Smooth muscle cell (in vitro differentiated cells): ENCODE measurements at regions not wholly inside any gene's neighbourhood (a gene's known extent, or its start where the extent isn't known, plus 50 kb on each side); places are given as distances from the start of the nearest gene placed in this dataset.

ENCODE experiments used
- DNase-seq: peaks from one replicate; lab custom pipeline; 2025; ENCODE audit not compliant: unreplicated experiment; lab: John Stamatoyannopoulos, UW
- H2AFZ ChIP-seq: fragments of 200-600 bp; sonication (generic); 2 replicates; pipeline ENCODE4 v1.6.0; 2016; ENCODE audit warnings: antibody characterized with exemption, low read depth, mild to moderate bottlenecking
- H3F3A ChIP-seq: fragments of 200-600 bp; sonication (generic); 2 replicates; pipeline ENCODE4 v1.6.0; 2017; ENCODE audit warnings: antibody characterized with exemption, low read depth
- H3K27ac ChIP-seq: fragments of 200-600 bp; sonication (generic); 2 replicates; pipeline ENCODE4 v1.5.1; 2016; ENCODE audit warnings: low read depth, mild to moderate bottlenecking
- H3K27me3 ChIP-seq: fragments of 200-600 bp; sonication (generic); 2 replicates; pipeline ENCODE4 v1.6.1; 2016; ENCODE audit warnings: low read depth, mild to moderate bottlenecking
- H3K36me3 ChIP-seq: fragments of 200-600 bp; sonication (generic); 2 replicates; pipeline ENCODE4 v1.5.1; 2016; ENCODE audit warnings: low read depth
- H3K4me1 ChIP-seq: fragments of 200-600 bp; sonication (generic); 2 replicates; pipeline ENCODE4 v1.5.1; 2016; ENCODE audit warnings: low read depth
- H3K4me2 ChIP-seq: fragments of 200-600 bp; sonication (generic); 2 replicates; pipeline ENCODE4 v1.6.0; 2016; ENCODE audit warnings: mild to moderate bottlenecking
- H3K4me3 ChIP-seq: fragments of 200-600 bp; sonication (generic); 2 replicates; pipeline ENCODE4 v1.5.1; 2016; ENCODE audit warnings: mild to moderate bottlenecking
- H3K79me2 ChIP-seq: fragments of 200-600 bp; sonication (generic); 2 replicates; pipeline ENCODE4 v1.6.0; 2016; ENCODE audit warnings: low read depth, mild to moderate bottlenecking
- H3K9ac ChIP-seq: fragments of 200-600 bp; sonication (generic); 2 replicates; pipeline ENCODE4 v1.6.0; 2016; ENCODE audit warnings: low read depth
- H3K9me3 ChIP-seq: fragments of 200-600 bp; sonication (generic); replicated peaks from 2 replicates; pipeline ENCODE4 v1.5.1; 2016; ENCODE audit warnings: low read depth
- H4K20me1 ChIP-seq: fragments of 200-600 bp; sonication (generic); 2 replicates; pipeline ENCODE4 v1.6.0; 2016; ENCODE audit warnings: low read depth
- WGBS: methylation state at CpG from one replicate; pipeline ENCODE4 v1.1.7; 2016; ENCODE audit warnings: low lambda C conversion rate; 5-methylcytosine and 5-hydroxymethylcytosine counted together
- TF ChIP-seq, protein P1 (sequence below): fragments of 200-600 bp; sonication (generic); IDR thresholded peaks from 2 replicates; pipeline ENCODE4 v1.5.1; 2017; ENCODE audit warnings: borderline replicate concordance, mild to moderate bottlenecking, antibody characterized with exemption; ENCODE audit not compliant: insufficient read depth, poor library complexity, severe bottlenecking

DNA sequence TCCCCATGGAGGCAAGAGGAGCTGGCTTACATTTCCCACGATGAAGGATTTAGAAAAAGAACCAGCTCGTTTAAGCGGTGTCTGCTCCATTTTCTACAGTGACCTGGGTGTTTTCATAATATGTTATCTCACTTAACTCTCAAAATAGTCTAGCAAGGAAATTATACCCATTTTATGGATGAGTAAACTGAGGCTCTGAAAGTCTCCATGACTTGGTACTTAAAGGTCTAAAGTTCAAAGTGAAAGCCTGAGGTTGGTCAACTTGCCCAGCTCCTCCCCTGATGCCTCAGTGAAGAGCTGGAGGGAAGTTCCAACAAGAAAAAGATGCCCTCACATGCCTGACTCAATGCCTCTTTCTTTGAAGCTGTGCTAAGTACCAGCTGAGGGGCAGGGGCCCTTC lies 232.0 kb downstream of the CBLN1 start:
- H3F3A ChIP-seq: no peaks in the 10 kb centered on the region
- H3K4me1 ChIP-seq: no peaks in the 10 kb centered on the region
- H3K79me2 ChIP-seq: no peaks in the 10 kb centered on the region
- no peak overlapping the region for H3K27ac ChIP-seq
- H3K27me3 ChIP-seq: no peaks in the 10 kb centered on the region
- WGBS: 90% methylated on average over 3 of the region's 3 CpGs
- H3K9me3 ChIP-seq: no peaks in the 10 kb centered on the region
- no peak overlapping the region for H2AFZ ChIP-seq
- H3K9ac ChIP-seq: no peak overlapping the region
- TF ChIP-seq, protein P1, sequence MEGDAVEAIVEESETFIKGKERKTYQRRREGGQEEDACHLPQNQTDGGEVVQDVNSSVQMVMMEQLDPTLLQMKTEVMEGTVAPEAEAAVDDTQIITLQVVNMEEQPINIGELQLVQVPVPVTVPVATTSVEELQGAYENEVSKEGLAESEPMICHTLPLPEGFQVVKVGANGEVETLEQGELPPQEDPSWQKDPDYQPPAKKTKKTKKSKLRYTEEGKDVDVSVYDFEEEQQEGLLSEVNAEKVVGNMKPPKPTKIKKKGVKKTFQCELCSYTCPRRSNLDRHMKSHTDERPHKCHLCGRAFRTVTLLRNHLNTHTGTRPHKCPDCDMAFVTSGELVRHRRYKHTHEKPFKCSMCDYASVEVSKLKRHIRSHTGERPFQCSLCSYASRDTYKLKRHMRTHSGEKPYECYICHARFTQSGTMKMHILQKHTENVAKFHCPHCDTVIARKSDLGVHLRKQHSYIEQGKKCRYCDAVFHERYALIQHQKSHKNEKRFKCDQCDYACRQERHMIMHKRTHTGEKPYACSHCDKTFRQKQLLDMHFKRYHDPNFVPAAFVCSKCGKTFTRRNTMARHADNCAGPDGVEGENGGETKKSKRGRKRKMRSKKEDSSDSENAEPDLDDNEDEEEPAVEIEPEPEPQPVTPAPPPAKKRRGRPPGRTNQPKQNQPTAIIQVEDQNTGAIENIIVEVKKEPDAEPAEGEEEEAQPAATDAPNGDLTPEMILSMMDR: no peak
- no peak overlapping the region for H3K4me2 ChIP-seq
- no peaks in the 10 kb centered on the region for H4K20me1 ChIP-seq
- no peak overlapping the region for H3K4me3 ChIP-seq
- H3K36me3 ChIP-seq: no peaks in the 10 kb centered on the region
- no peak for DNase-seq

DNA sequence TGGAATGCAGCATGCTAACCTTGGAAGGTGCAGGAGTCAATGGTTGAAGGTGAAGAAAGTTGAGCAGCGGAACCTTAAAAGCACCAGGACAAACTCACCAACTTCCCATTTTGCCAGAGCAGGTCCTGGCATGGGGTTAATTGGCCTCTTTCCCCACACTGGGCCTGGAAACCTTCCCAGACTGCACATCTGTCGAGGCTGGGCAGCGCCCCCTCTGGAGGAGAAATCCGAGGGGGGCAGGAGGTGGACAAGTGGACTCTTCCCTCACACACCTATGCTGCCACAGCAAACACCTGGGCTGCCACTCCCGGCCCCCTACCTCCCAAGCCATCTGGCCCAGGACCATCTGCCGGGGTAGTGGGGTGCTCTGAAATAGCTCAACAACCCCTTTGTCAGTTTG lies 232.4 kb downstream of the CBLN1 start:
- Histone ChIP-seq H3K9ac (no peak overlapping the region), H3K9me3 (no peaks in the 10 kb centered on the region), H3K27ac (no peak overlapping the region), H3K36me3 (no peaks in the 10 kb centered on the region), H3K79me2 (no peaks in the 10 kb centered on the region), H3K4me2 (no peak overlapping the region), H3K4me3 (no peak overlapping the region), H3K4me1 (no peaks in the 10 kb centered on the region), H3F3A (no peaks in the 10 kb centered on the region), H4K20me1 (no peaks in the 10 kb centered on the region), H2AFZ (no peak overlapping the region), H3K27me3 (no peaks in the 10 kb centered on the region)
- 87% methylated on average over 6 of the region's 6 CpGs for WGBS
- no peak for DNase-seq
- TF ChIP-seq, protein P1: no peak

DNA sequence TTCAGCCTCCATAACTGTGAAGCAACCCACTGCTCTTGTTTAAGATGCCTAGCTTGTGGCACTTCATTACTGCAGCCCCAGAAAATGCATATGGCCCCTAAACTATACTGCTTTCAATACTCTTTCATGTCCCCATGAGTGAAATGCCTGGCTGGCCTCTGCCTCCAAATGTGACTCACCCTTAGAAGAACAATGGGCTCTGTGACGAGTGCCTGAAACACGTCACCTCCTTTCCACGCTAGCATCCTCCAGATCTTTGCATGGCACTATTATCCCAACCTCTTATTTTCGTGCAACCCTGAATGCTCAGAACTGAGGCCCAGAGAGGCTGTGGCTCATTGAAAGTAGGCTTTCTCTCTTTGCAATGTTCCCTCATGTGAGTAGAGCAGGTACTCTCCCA lies 233.1 kb downstream of the CBLN1 start:
- Histone ChIP-seq H3K9ac (no peak overlapping the region), H3K9me3 (no peaks in the 10 kb centered on the region), H3K27ac (no peak overlapping the region), H3F3A (no peaks in the 10 kb centered on the region), H3K79me2 (no peaks in the 10 kb centered on the region), H3K27me3 (no peaks in the 10 kb centered on the region), H4K20me1 (no peaks in the 10 kb centered on the region), H2AFZ (no peak overlapping the region), H3K36me3 (no peaks in the 10 kb centered on the region), H3K4me1 (no peaks in the 10 kb centered on the region), H3K4me2 (no peak overlapping the region), H3K4me3 (no peak overlapping the region)
- WGBS: 64% methylated on average over 4 of the region's 4 CpGs
- no peak for DNase-seq
- TF ChIP-seq, protein P1: no peak

DNA sequence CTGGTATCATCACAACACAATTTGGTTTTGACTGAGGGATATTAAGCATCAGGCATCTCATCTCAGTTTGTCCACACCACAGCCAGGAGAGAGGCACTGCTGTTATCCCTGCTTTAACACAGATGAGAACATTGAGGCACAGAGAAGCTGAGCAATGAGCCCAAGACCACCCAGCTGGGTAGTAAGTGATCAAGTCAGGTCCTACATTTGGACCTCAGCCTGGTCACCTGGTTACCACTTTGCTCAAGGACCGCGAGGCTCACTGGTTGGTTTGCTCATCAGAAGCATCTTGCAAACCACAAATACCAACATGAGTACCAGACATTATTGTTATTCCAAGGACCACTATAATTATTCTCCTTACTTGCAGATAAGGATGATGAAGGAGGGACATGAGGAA lies 245.5 kb downstream of the CBLN1 start:
- TF ChIP-seq, protein P1: no peak
- Histone ChIP-seq H4K20me1 (no peaks in the 10 kb centered on the region), H3K27me3 (no peaks in the 10 kb centered on the region), H3K79me2 (no peaks in the 10 kb centered on the region), H3K4me3 (no peak overlapping the region), H3K9ac (no peak overlapping the region), H3K36me3 (no peaks in the 10 kb centered on the region), H3K4me1 (no peaks in the 10 kb centered on the region), H3K4me2 (no peak overlapping the region), H3K27ac (no peak overlapping the region), H3F3A (no peaks in the 10 kb centered on the region), H3K9me3 (no peaks in the 10 kb centered on the region), H2AFZ (no peak overlapping the region)
- DNase-seq: no peak
- 97% methylated on average over 2 of the region's 2 CpGs for WGBS
